GM04503 (cell line): ENCODE measurements at regions not wholly inside any gene's neighbourhood (a gene's known extent, or its start where the extent isn't known, plus 50 kb on each side); places are given as distances from the start of the nearest gene placed in this dataset.

Source experiments
- DNase-seq: peaks from one replicate; pipeline ENCODE4 v3.0.0-alpha.2; 2012; ENCODE audit warnings: low read depth

- no peak for DNase-seq
These were observed 110.0 kb upstream of the CDIN1 start for GRCh38 chr15:36469311-36469966.

- DNase-seq, result no peak
These were observed 106.8 kb upstream of the CDIN1 start for GRCh38 chr15:36472672-36473071.

GRCh38 chr15:36478561-36478960 is 100.9 kb upstream of the CDIN1 start:
- no peak for DNase-seq

- peak; percentile 54 for DNase-seq
These were observed 100.1 kb upstream of the CDIN1 start for GRCh38 chr15:36479200-36479896.

GRCh38 chr15:36481156-36481555 is 98.3 kb upstream of the CDIN1 start:
- no peak for DNase-seq

- no peak for DNase-seq
These were observed 96.0 kb upstream of the CDIN1 start for GRCh38 chr15:36483409-36483808.

GRCh38 chr15:36484038-36484778 is 95.2 kb upstream of the CDIN1 start:
- no peak for DNase-seq

- no peak for DNase-seq
These were observed 87.5 kb upstream of the CDIN1 start for GRCh38 chr15:36491912-36492311.

GRCh38 chr15:36495456-36495991 is 83.9 kb upstream of the CDIN1 start:
- no peak for DNase-seq

- DNase-seq, result no peak
These were observed 81.5 kb upstream of the CDIN1 start for GRCh38 chr15:36497901-36498300.

GRCh38 chr15:36498401-36498800 is 81.0 kb upstream of the CDIN1 start:
- DNase-seq, result no peak

- no peak for DNase-seq
These were observed 80.5 kb upstream of the CDIN1 start for GRCh38 chr15:36498916-36499315.

- DNase-seq, result no peak
These were observed 79.7 kb upstream of the CDIN1 start for GRCh38 chr15:36499412-36500389.

GRCh38 chr15:36501063-36501678 is 78.3 kb upstream of the CDIN1 start:
- DNase-seq, result no peak

GRCh38 chr15:36502509-36502908 is 76.9 kb upstream of the CDIN1 start:
- no peak for DNase-seq

GRCh38 chr15:36506733-36507356 is 72.6 kb upstream of the CDIN1 start:
- no peak for DNase-seq

- DNase-seq, result no peak
These were observed 72.0 kb upstream of the CDIN1 start for GRCh38 chr15:36507458-36507857.

GRCh38 chr15:36511594-36511993 is 67.8 kb upstream of the CDIN1 start:
- DNase-seq, result no peak

GRCh38 chr15:36517758-36518157 is 61.7 kb upstream of the CDIN1 start:
- DNase-seq, result no peak

- no peak for DNase-seq
These were observed 60.4 kb upstream of the CDIN1 start for GRCh38 chr15:36519067-36519466.

- no peak for DNase-seq
These were observed 54.0 kb upstream of the CDIN1 start for GRCh38 chr15:36525430-36525829.
